GM23248 (cell line): ENCODE measurements at regions not wholly inside any gene's neighbourhood (a gene's known extent, or its start where the extent isn't known, plus 50 kb on each side); places are given as distances from the start of the nearest gene placed in this dataset.

Experiments
- EZH2 ChIP-seq: fragments of 200-600 bp; sonication (generic); IDR thresholded peaks from 2 replicates; pipeline ENCODE4 v1.6.1; 2018; ENCODE audit warnings: antibody characterized with exemption, mild to moderate bottlenecking; ENCODE audit not compliant: insufficient read depth, poor library complexity, severe bottlenecking
- EZH2phosphoT487 ChIP-seq: fragments of 200-600 bp; sonication (generic); IDR thresholded peaks from 2 replicates; pipeline ENCODE4 v1.6.1; 2018; ENCODE audit warnings: antibody characterized with exemption, moderate library complexity, mild to moderate bottlenecking, low read depth; ENCODE audit not compliant: insufficient read depth

DNA sequence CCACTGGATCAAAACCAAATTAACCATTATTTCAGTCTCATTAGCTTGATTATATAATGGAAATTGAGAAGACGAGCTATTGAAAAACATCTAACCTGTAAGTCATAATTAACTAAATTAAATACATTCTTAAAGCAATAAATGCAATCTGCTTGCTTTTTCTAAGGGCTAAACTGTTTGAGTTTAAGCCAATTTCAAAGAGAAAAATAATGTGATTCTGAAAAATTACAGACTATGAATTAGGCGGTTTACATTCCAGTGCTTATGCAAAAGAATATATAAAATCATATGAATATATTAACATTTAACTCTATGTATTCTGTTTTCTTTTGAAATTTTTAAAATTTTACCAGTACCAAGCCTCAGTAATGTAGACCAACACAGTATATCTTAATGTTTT, 1349.4 kb downstream of the FSCB start:
- TF ChIP-seq EZH2 (no peak), EZH2phosphoT487 (no peak)
